ENCODE measurements at regions not wholly inside any gene's neighbourhood (a gene's known extent, or its start where the extent isn't known, plus 50 kb on each side); places are given as distances from the start of the nearest gene placed in this dataset.

DNA sequence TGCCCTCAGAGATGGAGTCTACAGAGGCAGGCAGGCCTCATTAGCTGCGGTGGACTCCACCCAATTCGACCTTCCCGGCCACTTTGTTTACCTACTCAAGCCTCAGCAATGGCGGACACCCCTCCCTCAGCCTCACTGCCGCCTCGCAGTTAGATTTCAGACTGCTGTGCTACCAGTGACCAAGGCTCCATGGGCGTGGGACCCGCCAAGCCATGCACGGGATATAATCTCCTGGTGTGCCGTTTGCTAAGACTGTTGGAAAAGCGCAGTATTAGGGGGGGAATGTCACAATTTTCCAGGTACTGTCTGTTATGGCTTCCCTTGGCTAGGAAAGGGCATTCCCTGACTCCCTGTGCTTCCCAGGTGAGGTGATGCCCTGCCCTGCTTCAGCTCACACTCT is 252.3 kb downstream of the ARL4A start:
- no peak for DNase-seq (ENCODE audit: low read depth)
- ChIA-PET CTCF (no interaction called here), POLR2A (no interaction called here)
- Histone ChIP-seq H3K27me3 (ENCODE audit: control insufficient read depth, insufficient read depth, low read length) (no peaks in the 10 kb centered on the region), H3K36me3 (ENCODE audit: control insufficient read depth, insufficient read depth, low read length) (no peaks in the 10 kb centered on the region), H3K4me3 (ENCODE audit: low read depth, low read length) (no peak overlapping the region)
- TF ChIP-seq, protein P1, sequence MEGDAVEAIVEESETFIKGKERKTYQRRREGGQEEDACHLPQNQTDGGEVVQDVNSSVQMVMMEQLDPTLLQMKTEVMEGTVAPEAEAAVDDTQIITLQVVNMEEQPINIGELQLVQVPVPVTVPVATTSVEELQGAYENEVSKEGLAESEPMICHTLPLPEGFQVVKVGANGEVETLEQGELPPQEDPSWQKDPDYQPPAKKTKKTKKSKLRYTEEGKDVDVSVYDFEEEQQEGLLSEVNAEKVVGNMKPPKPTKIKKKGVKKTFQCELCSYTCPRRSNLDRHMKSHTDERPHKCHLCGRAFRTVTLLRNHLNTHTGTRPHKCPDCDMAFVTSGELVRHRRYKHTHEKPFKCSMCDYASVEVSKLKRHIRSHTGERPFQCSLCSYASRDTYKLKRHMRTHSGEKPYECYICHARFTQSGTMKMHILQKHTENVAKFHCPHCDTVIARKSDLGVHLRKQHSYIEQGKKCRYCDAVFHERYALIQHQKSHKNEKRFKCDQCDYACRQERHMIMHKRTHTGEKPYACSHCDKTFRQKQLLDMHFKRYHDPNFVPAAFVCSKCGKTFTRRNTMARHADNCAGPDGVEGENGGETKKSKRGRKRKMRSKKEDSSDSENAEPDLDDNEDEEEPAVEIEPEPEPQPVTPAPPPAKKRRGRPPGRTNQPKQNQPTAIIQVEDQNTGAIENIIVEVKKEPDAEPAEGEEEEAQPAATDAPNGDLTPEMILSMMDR (IDR thresholded peaks at IDR 0.05; ENCODE audit: insufficient read depth, low read depth, low read length): no peak

DNA sequence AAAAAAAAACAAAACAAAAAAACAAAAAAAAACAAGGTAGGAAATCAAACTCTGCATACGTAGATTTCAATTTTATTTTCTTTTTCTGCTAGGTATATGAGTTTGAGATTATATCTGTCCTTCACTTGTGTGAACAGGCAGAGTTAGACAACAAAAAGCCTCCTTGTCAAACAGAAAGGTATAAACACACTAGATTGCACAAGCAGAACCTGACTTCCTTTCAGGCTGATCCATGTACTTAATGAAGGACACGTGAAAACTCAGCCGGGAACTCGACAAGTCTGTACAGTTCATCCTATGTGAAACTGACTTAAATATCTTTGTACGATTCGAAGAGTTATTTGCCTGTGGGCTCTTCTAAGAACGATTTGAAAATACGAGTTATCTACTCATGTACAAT is 254.1 kb downstream of the ARL4A start:
- H3K27me3 ChIP-seq (ENCODE audit: control insufficient read depth, insufficient read depth, low read length): no peaks in the 10 kb centered on the region
- H3K36me3 ChIP-seq (ENCODE audit: control insufficient read depth, insufficient read depth, low read length): no peaks in the 10 kb centered on the region
- CTCF ChIA-PET: no interaction called here
- DNase-seq (ENCODE audit: low read depth): no peak
- TF ChIP-seq, protein P1 (IDR thresholded peaks at IDR 0.05; ENCODE audit: insufficient read depth, low read depth, low read length): no peak
- POLR2A ChIA-PET: no interaction called here
- H3K4me3 ChIP-seq (ENCODE audit: low read depth, low read length): no peak overlapping the region

DNA sequence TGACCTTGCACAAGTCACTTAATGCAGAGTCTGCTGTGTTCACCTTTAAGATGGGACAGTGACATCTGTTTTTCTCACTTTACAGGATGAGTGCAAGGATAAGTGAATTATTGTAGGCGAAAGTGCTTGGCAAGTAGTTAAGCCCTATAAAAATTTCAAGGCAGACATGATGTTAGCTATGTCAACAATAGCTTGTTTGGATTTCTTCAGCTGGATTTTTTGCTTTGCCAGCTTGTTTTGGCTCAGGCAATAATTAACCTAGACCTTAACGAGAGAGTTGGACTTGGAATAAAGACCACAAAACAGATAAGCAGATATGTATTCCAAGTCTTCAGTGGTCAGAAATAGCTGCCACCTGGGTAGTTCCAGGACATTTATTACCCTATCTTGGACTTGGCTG is 255.2 kb downstream of the ARL4A start:
- no peaks in the 10 kb centered on the region for H3K36me3 ChIP-seq (ENCODE audit: control insufficient read depth, insufficient read depth, low read length)
- POLR2A ChIA-PET: no interaction called here
- DNase-seq (ENCODE audit: low read depth): no peak
- TF ChIP-seq, protein P1 (IDR thresholded peaks at IDR 0.05; ENCODE audit: insufficient read depth, low read depth, low read length): no peak
- H3K27me3 ChIP-seq (ENCODE audit: control insufficient read depth, insufficient read depth, low read length): no peaks in the 10 kb centered on the region
- no peak overlapping the region for H3K4me3 ChIP-seq (ENCODE audit: low read depth, low read length)
- CTCF ChIA-PET: no interaction called here

DNA sequence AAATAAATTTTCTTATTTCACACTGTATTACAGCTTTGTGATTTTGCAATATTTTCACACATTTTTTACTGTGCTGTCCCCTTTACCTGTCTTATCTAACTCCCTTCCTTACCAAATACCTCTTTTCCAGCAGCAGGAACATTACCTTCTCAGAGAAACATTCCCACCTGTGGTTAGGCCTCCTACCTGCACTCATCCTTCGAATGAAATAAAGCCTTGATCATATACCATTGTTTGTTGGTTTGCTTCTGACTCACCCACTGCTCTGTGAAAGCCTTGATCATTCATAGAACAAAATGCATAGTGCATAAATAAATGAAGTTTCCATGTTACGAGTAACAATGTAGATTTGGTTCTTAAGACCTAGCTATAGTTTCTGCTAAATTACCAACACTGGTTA is 256.3 kb downstream of the ARL4A start:
- ChIA-PET CTCF (no interaction called here), POLR2A (no interaction called here)

DNA sequence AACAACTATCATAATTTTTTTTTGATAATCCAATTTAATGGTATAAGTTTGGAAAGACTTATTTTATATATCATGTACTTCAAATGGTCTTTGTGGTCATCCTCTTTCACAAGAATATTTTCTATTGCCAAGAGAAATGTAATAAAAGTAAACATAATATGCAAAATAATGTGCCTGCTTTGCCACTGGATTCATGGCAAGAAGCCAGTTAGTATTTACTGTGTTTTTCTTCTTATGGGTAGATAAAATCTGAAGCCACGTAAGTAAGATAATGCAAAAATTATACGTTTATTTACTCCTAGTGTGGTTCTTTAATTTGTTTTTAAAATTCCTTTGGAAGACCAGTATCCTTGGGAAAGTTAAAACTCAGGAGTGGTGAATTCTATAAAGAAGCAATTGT is 258.5 kb downstream of the ARL4A start:
- CTCF ChIA-PET: no interaction called here
- Histone ChIP-seq H3K27me3 (ENCODE audit: control insufficient read depth, insufficient read depth, low read length) (no peaks in the 10 kb centered on the region), H3K36me3 (ENCODE audit: control insufficient read depth, insufficient read depth, low read length) (no peaks in the 10 kb centered on the region), H3K4me3 (ENCODE audit: low read depth, low read length) (no peak overlapping the region)
- TF ChIP-seq, protein P1 (IDR thresholded peaks at IDR 0.05; ENCODE audit: insufficient read depth, low read depth, low read length): no peak
- POLR2A ChIA-PET: no interaction called here
- DNase-seq (ENCODE audit: low read depth): no peak

More for the DNA sequence above, 256.3 kb downstream of the ARL4A start:
- DNase-seq (ENCODE audit: low read depth): no peak
- H3K36me3 ChIP-seq (ENCODE audit: control insufficient read depth, insufficient read depth, low read length): no peaks in the 10 kb centered on the region
- H3K27me3 ChIP-seq (ENCODE audit: control insufficient read depth, insufficient read depth, low read length): no peaks in the 10 kb centered on the region
- TF ChIP-seq, protein P1 (IDR thresholded peaks at IDR 0.05; ENCODE audit: insufficient read depth, low read depth, low read length): no peak
- no peak overlapping the region for H3K4me3 ChIP-seq (ENCODE audit: low read depth, low read length)

All from BJ (cell line).